Body of pancreas (tissue), 4 donors: ENCODE measurements at regions not wholly inside any gene's neighbourhood (a gene's known extent, or its start where the extent isn't known, plus 50 kb on each side); places are given as distances from the start of the nearest gene placed in this dataset.
A peak's percentile ranks its signal among the peaks of the same experiment; 100 is the strongest.

Source experiments
- ATAC-seq: fragments of 150-250 bp; one replicate; pipeline ENCODE4 v1.9.1; 2016
- DNase-seq, 4 donors: peaks; one replicate each; pipeline ENCODE4 v3.0.0-alpha.2; 2019
- H3K27ac ChIP-seq, 4 donors: fragments of 200-600 bp; sonication (generic); 1 replicate in 3 of 4; 2 replicates in 1 of 4; pipeline versions ENCODE4 v1.5.1 to v1.6.1; 2016 to 2019; ENCODE audit warnings: mild to moderate bottlenecking in 1 of 4, mixed read lengths in 1 of 4, moderate library complexity in 1 of 4
- H3K27me3 ChIP-seq, 2 donors: fragments of 200-600 bp; sonication (generic); one replicate each; pipeline ENCODE4 v1.6.0; 2016; ENCODE audit warnings: mild to moderate bottlenecking in 1 of 2
- H3K36me3 ChIP-seq, 2 donors: fragments of 200-600 bp; sonication (generic); replicated peaks in 1 of 2; 2 replicates each; pipeline ENCODE4 v1.5.1; 2016; ENCODE audit warnings: low read depth in 2 of 2; ENCODE audit not compliant: insufficient read depth in 1 of 2
- H3K4me1 ChIP-seq: fragments of 200-600 bp; sonication (generic); one replicate; pipeline ENCODE4 v1.6.0; 2016
- H3K4me3 ChIP-seq, 2 donors: fragments of 200-600 bp; sonication (generic); 1 replicate in 1 of 2; 2 replicates in 1 of 2; pipeline ENCODE4 v1.5.1; 2016 to 2019
- H3K9me3 ChIP-seq, 3 donors: fragments of 200-600 bp; sonication (generic); 1 replicate in 2 of 3; 2 replicates in 1 of 3; pipeline ENCODE4 v1.5.1; 2016
- CTCF ChIP-seq, 7 experiments: fragments of 450-650 bp in 4 of 7; fragments of 200-600 bp in 3 of 7; sonication (generic) in 3 of 7; IDR thresholded peaks; one replicate each; pipeline ENCODE4 v1.5.1; 2016 to 2019; ENCODE audit warnings: antibody characterized with exemption in 7 of 7
- POLR2A ChIP-seq, 3 donors: fragments of 450-650 bp; IDR thresholded peaks; one replicate each; pipeline ENCODE4 v1.6.1; 2016; ENCODE audit warnings: antibody characterized with exemption in 3 of 3, mild to moderate bottlenecking in 2 of 3
- WGBS, 2 donors: methylation state at CpG; one replicate each; pipeline ENCODE4 v1.1.5; 2017; 5-methylcytosine and 5-hydroxymethylcytosine counted together
- intact Hi-C: fragments of 100-400 bp; cut with DNase I; formaldehyde crosslinking; loops from one replicate; pipeline ENCODE4 v1.15.1; 2023

DNA sequence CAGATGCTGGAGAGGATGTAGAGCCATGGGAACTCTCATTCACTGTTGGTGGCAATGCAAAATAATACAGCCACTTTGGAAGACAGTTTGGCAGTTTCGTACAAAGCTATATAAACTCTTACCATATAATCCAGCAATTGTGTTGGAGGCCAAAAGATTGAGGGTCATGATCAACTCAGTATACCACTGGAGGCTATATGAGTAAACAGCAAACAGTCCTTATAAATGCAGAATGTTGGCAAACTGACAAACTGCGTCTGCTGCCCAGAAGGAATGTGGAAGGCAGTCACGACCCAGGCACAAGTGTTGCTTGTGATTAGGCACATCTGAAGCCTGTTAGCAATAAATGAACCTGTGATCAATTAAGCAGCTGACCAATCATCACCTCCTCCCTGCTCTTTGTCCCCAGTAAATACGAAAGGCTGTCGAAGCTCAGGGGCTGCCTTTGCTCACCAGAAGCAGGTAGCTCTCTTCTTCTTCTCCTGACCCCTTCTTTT is 98.1 kb upstream of the SPOPL start:
- no peak overlapping the region for H3K27ac ChIP-seq
- ATAC-seq (no peak), DNase-seq (no peak)
- H3K36me3 ChIP-seq = no peaks in the 10 kb centered on the region
- 75 to 85% methylated on average over 5 of the region's 5 CpGs for WGBS, 2 donors
- no peak overlapping the region for H3K4me3 ChIP-seq
- TF ChIP-seq POLR2A (IDR thresholded peaks at IDR 0.05) = no peak
- TF ChIP-seq CTCF (IDR thresholded peaks at IDR 0.05) = no peak
- H3K9me3 ChIP-seq = no peaks in the 10 kb centered on the region
- H3K4me1 ChIP-seq = no peaks in the 10 kb centered on the region
- H3K27me3 ChIP-seq = no peaks in the 10 kb centered on the region
- intact Hi-C loops = no loop called here

- TF ChIP-seq CTCF (IDR thresholded peaks at IDR 0.05) (no peak), POLR2A (IDR thresholded peaks at IDR 0.05) (no peak)
- H3K27ac ChIP-seq = no peak overlapping the region
- ATAC-seq = no peak
- H3K9me3 ChIP-seq = no peaks in the 10 kb centered on the region
- H3K36me3 ChIP-seq = no peaks in the 10 kb centered on the region
- DNase-seq = no peak
- H3K27me3 ChIP-seq = no peaks in the 10 kb centered on the region
- 92 to 93% methylated on average over 1 of the region's 1 CpG for WGBS, 2 donors
- H3K4me1 ChIP-seq = no peaks in the 10 kb centered on the region
- intact Hi-C loops = no loop called here
- H3K4me3 ChIP-seq = no peak overlapping the region
Observed at GRCh38 chr2:138414014-138414413, 87.6 kb upstream of the SPOPL start.

DNA sequence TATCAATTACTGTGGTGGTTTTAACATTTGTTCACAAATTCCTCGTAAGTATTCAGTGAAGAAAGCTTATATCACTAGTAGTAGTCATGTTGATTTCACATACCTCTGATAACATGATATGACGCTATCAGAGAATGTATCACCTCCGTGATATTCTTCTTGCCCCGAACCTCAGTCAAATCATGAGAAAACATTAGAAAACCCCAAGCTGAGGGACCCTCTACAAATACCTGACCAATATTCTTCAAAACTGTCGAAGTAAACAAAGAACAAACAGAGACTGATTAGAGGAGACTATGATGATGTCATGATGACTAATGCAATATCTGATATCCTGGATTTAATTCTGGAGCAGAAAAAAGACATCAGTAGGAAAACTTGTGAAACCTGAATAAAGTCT is 85.6 kb upstream of the SPOPL start:
- intact Hi-C loops = no loop called here
- H3K9me3 ChIP-seq = no peaks in the 10 kb centered on the region
- DNase-seq (no peak), ATAC-seq (no peak)
- WGBS, 2 donors = 51 to 52% methylated on average over 5 of the region's 5 CpGs
- TF ChIP-seq POLR2A (IDR thresholded peaks at IDR 0.05) (no peak), CTCF (IDR thresholded peaks at IDR 0.05) (no peak)
- H3K36me3 ChIP-seq = no peaks in the 10 kb centered on the region
- no peaks in the 10 kb centered on the region for H3K4me1 ChIP-seq
- no peaks in the 10 kb centered on the region for H3K27me3 ChIP-seq
- no peak overlapping the region for H3K4me3 ChIP-seq
- no peak overlapping the region for H3K27ac ChIP-seq

- no peak overlapping the region for H3K27ac ChIP-seq
- no peaks in the 10 kb centered on the region for H3K36me3 ChIP-seq
- no peak overlapping the region for H3K4me3 ChIP-seq
- WGBS, 2 donors = 88 to 92% methylated on average over 2 of the region's 2 CpGs
- H3K9me3 ChIP-seq = no peaks in the 10 kb centered on the region
- DNase-seq = no peak
- peaks cover 10% of the 10 kb centered on the region for H3K4me1 ChIP-seq
- intact Hi-C loops = no loop called here
- ATAC-seq = no peak
- no peaks in the 10 kb centered on the region for H3K27me3 ChIP-seq
- TF ChIP-seq POLR2A (IDR thresholded peaks at IDR 0.05) = no peak
- no peak for TF ChIP-seq CTCF (IDR thresholded peaks at IDR 0.05)
Observed at GRCh38 chr2:138418453-138418852, 83.1 kb upstream of the SPOPL start.

- Histone ChIP-seq H3K4me3 (no peak overlapping the region), H3K27me3 (no peaks in the 10 kb centered on the region), H3K4me1 (peaks cover 10% of the 10 kb centered on the region), H3K9me3 (no peaks in the 10 kb centered on the region), H3K27ac (peak overlapping the region in 1 of 4 donors; percentile 22), H3K36me3 (no peaks in the 10 kb centered on the region)
- DNase-seq (no peak), ATAC-seq (peak; percentile 38)
- WGBS, 2 donors = 60 to 69% methylated on average over 3 of the region's 3 CpGs
- intact Hi-C loops = no loop called here
- TF ChIP-seq POLR2A (IDR thresholded peaks at IDR 0.05) (no peak), CTCF (IDR thresholded peaks at IDR 0.05) (no peak)
Observed at GRCh38 chr2:138421315-138421970, 80.1 kb upstream of the SPOPL start.
